ENCODE measurements at regions not wholly inside any gene's neighbourhood (a gene's known extent, or its start where the extent isn't known, plus 50 kb on each side); places are given as distances from the start of the nearest gene placed in this dataset.

DNA sequence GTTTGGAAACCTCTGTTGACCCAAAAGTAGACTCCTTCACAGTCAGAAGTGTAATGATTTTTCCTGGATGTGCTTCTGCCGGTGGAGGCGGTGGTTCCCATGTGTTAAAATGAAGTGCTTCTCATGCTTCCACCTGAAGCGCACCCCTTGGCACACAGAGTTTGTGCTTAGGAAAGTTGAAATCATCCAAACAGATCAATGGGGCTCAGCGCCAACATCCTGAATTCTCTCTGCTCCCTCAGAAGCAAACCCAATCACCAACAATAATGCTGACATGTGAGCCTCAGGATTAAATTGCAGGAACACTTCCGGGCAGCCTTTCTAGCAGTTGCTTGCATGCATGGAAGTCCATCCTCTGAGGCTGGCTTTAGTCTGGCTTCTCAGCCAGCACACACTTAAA, 71.0 kb downstream of the MED10 start:
- Histone ChIP-seq H3K9me3 (ENCODE audit: control insufficient read depth, insufficient read depth, low read length) (no peaks in the 10 kb centered on the region), H3K27ac (ENCODE audit: low read length) (no peak overlapping the region), H3K4me1 (ENCODE audit: control insufficient read depth, insufficient read depth, low read length) (no peaks in the 10 kb centered on the region), H3K27me3 (ENCODE audit: control insufficient read depth, insufficient read depth, low read length) (no peaks in the 10 kb centered on the region), H3K36me3 (ENCODE audit: control insufficient read depth, insufficient read depth, low read length) (no peaks in the 10 kb centered on the region), H3K4me3 (ENCODE audit: low read length) (no peak overlapping the region)
- ATAC-seq (no peak), DNase-seq (no peak)
- 83% methylated on average over 5 of the region's 5 CpGs for WGBS (ENCODE audit: insufficient coverage)
- H3K36me3 Mint-ChIP-seq, result no peaks in the 10 kb centered on the region
- H3K4me3 Mint-ChIP-seq, result no peak overlapping the region
- no peaks in the 10 kb centered on the region for H3K9me3 Mint-ChIP-seq
- H3K27me3 Mint-ChIP-seq (ENCODE audit: low read depth in 2 of 2), result peaks cover 3 to 8% of the 10 kb centered on the region in 2 donors
- no peak overlapping the region for H3K27ac Mint-ChIP-seq
- intact Hi-C loops (cut with micrococcal nuclease), result no loop called here
- no peaks in the 10 kb centered on the region for H3K4me1 Mint-ChIP-seq
- TF ChIP-seq, protein P1, sequence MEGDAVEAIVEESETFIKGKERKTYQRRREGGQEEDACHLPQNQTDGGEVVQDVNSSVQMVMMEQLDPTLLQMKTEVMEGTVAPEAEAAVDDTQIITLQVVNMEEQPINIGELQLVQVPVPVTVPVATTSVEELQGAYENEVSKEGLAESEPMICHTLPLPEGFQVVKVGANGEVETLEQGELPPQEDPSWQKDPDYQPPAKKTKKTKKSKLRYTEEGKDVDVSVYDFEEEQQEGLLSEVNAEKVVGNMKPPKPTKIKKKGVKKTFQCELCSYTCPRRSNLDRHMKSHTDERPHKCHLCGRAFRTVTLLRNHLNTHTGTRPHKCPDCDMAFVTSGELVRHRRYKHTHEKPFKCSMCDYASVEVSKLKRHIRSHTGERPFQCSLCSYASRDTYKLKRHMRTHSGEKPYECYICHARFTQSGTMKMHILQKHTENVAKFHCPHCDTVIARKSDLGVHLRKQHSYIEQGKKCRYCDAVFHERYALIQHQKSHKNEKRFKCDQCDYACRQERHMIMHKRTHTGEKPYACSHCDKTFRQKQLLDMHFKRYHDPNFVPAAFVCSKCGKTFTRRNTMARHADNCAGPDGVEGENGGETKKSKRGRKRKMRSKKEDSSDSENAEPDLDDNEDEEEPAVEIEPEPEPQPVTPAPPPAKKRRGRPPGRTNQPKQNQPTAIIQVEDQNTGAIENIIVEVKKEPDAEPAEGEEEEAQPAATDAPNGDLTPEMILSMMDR (IDR thresholded peaks at IDR 0.05), result no peak

DNA sequence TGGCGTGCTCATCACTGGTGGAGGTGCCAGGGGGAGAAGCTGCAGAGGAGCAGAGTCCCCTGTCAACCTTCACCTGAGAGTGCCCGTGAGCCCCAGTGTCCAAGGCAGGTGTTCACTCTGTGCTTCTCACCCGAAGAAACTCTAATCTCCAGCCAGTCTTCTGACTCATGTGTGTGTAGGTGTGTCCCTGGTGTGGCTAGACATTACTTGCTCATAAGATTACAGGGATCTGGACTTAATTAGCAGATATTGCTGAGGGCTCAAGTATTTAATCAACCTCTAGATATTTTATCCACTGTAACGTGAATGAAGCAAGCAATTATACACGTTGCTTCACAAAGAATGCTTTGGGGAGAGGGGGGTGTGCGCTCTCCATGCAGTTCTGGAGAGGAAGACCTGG, 72.5 kb downstream of the MED10 start:
- no peak overlapping the region for H3K27ac Mint-ChIP-seq
- H3K4me3 ChIP-seq (ENCODE audit: low read length), result no peak overlapping the region

DNA sequence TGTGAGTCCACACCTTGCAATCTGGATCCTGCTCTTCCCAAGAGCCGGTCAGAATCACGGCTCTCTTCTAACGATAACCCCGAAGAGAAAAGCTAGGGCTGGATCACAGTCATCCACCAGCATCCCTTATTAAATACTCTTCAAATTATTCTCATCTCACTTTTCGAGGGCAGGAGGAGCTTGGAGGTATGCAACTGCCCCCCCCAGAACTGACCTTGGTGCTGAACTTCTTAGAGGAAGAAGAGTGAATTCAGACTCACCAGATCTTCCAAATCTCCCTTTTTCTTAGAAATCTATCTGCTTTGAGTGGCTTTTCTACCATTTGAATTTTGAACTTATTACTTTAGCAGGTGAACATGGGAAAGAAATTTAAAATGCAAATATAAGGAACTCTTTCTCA, 75.7 kb downstream of the MED10 start:
- Histone ChIP-seq H3K36me3 (ENCODE audit: control insufficient read depth, insufficient read depth, low read length) (no peaks in the 10 kb centered on the region), H3K27ac (ENCODE audit: low read length) (no peak overlapping the region), H3K4me3 (ENCODE audit: low read length) (no peak overlapping the region), H3K9me3 (ENCODE audit: control insufficient read depth, insufficient read depth, low read length) (no peaks in the 10 kb centered on the region), H3K4me1 (ENCODE audit: control insufficient read depth, insufficient read depth, low read length) (no peaks in the 10 kb centered on the region), H3K27me3 (ENCODE audit: control insufficient read depth, insufficient read depth, low read length) (no peaks in the 10 kb centered on the region)
- Mint-ChIP-seq H3K4me3 (no peak overlapping the region), H3K4me1 (no peaks in the 10 kb centered on the region), H3K9me3 (no peaks in the 10 kb centered on the region), H3K36me3 (no peaks in the 10 kb centered on the region), H3K27ac (no peak overlapping the region), H3K27me3 (ENCODE audit: low read depth in 2 of 2) (peaks cover 3 to 8% of the 10 kb centered on the region in 2 donors)
- 72% methylated on average over 5 of the region's 5 CpGs for WGBS (ENCODE audit: insufficient coverage)
- DNase-seq (no peak), ATAC-seq (no peak)
- intact Hi-C loops (cut with micrococcal nuclease), result no loop called here
- TF ChIP-seq, protein P1 (IDR thresholded peaks at IDR 0.05), result no peak

More for the DNA sequence above, 72.5 kb downstream of the MED10 start:
- Histone ChIP-seq H3K4me1 (ENCODE audit: control insufficient read depth, insufficient read depth, low read length) (no peaks in the 10 kb centered on the region), H3K36me3 (ENCODE audit: control insufficient read depth, insufficient read depth, low read length) (no peaks in the 10 kb centered on the region), H3K9me3 (ENCODE audit: control insufficient read depth, insufficient read depth, low read length) (no peaks in the 10 kb centered on the region), H3K27ac (ENCODE audit: low read length) (no peak overlapping the region), H3K27me3 (ENCODE audit: control insufficient read depth, insufficient read depth, low read length) (no peaks in the 10 kb centered on the region)
- intact Hi-C loops (cut with micrococcal nuclease), result no loop called here
- no peak for DNase-seq
- TF ChIP-seq, protein P1 (IDR thresholded peaks at IDR 0.05), result no peak
- no peak for ATAC-seq
- WGBS (ENCODE audit: insufficient coverage), result 85% methylated on average over 5 of the region's 6 CpGs
- peaks cover 3 to 8% of the 10 kb centered on the region in 2 donors for H3K27me3 Mint-ChIP-seq (ENCODE audit: low read depth in 2 of 2)
- no peaks in the 10 kb centered on the region for H3K4me1 Mint-ChIP-seq
- no peaks in the 10 kb centered on the region for H3K9me3 Mint-ChIP-seq
- no peak overlapping the region for H3K4me3 Mint-ChIP-seq
- H3K36me3 Mint-ChIP-seq, result no peaks in the 10 kb centered on the region

DNA sequence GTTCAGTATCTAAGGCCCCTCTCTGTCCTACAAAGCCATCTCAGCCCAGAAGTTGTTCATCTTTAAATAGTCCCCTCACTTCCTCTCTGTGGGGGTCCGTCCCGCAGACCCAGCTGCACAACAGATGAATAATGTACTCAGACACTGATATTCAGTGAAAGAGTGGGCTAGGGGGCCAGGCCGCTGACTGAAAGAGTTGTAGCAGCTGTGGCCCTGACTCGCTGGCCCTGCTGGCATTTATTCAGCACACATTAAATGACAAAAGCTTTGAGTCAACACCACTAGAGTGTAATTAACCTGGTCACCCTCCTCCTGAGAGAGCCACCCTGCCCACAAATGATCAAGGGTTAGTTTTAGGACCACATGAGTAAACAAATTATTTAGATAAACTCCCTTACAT, 76.3 kb downstream of the MED10 start:
- 27% methylated on average over 4 of the region's 4 CpGs for WGBS (ENCODE audit: insufficient coverage)
- no peaks in the 10 kb centered on the region for H3K9me3 ChIP-seq (ENCODE audit: control insufficient read depth, insufficient read depth, low read length)
- DNase-seq, result no peak
- ATAC-seq, result no peak
- Mint-ChIP-seq H3K4me3 (no peak overlapping the region), H3K27ac (no peak overlapping the region), H3K36me3 (no peaks in the 10 kb centered on the region), H3K4me1 (no peaks in the 10 kb centered on the region), H3K9me3 (no peaks in the 10 kb centered on the region), H3K27me3 (ENCODE audit: low read depth in 2 of 2) (peaks cover 3 to 8% of the 10 kb centered on the region in 2 donors)
- H3K4me3 ChIP-seq (ENCODE audit: low read length), result no peak overlapping the region
- no peaks in the 10 kb centered on the region for H3K4me1 ChIP-seq (ENCODE audit: control insufficient read depth, insufficient read depth, low read length)
- no peaks in the 10 kb centered on the region for H3K27me3 ChIP-seq (ENCODE audit: control insufficient read depth, insufficient read depth, low read length)
- TF ChIP-seq, protein P1 (IDR thresholded peaks at IDR 0.05), result no peak
- intact Hi-C loops (cut with micrococcal nuclease), result no loop called here
- H3K27ac ChIP-seq (ENCODE audit: low read length), result no peak overlapping the region
- H3K36me3 ChIP-seq (ENCODE audit: control insufficient read depth, insufficient read depth, low read length), result no peaks in the 10 kb centered on the region
